ENCODE measurements at regions not wholly inside any gene's neighbourhood (a gene's known extent, or its start where the extent isn't known, plus 50 kb on each side); places are given as distances from the start of the nearest gene placed in this dataset.

DNA sequence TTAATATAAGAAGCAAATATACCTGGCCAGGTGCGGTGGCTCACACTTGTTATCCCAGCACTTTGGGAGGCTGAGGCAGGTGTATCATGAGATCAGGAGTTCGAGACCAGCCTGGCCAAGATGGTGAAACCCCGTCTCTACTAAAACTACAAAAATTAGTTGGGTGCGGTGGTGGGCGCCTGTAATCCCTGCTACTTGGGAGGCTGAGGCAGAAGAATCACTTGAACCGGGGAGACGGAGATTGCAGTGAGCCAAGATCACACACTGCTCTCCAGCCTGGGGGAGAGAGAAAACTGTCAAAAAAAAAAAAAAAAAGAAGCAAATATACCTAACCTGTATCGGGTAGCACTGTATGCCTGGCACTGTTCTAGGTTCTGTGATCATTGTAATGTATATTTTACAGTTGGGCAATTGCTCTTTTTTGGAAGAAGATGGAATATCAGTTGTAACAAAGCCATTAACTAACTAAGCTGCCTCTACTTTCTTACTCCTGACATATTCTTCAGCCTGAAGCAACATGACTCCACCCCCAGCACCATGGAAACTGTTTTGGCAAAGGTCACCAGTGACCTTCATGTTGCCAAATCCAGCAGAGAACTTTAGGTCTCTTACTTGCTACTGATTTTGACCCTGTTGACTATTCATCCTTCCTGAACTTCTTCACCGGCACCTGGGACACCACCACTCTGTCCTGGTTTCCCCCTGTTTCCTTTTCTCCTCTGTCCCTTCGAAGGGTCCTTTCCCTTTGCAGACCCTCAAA lies 203.8 kb downstream of the RPLP1 start:
- no peak for DNase-seq (ENCODE audit: low spot score)

DNA sequence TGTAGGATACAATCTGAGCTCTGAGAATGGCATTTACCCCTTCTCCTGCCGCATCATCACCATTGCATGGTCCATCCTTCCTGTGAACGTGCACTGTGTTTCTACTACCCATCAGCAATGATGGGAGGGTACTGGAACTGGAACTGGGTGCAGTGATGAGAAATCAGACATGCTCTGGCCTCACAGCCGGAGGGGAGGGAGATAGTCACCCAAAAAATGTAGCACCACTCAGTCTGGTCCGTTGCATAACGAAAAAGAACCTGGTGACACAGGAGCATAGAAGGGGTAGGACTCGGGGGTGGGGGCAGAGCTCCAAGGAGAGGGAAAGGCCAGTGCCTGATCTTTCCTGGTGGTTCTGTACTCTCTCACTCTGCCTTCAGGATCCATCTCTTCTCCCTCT lies 205.0 kb downstream of the RPLP1 start:
- DNase-seq (ENCODE audit: low spot score): no peak

DNA sequence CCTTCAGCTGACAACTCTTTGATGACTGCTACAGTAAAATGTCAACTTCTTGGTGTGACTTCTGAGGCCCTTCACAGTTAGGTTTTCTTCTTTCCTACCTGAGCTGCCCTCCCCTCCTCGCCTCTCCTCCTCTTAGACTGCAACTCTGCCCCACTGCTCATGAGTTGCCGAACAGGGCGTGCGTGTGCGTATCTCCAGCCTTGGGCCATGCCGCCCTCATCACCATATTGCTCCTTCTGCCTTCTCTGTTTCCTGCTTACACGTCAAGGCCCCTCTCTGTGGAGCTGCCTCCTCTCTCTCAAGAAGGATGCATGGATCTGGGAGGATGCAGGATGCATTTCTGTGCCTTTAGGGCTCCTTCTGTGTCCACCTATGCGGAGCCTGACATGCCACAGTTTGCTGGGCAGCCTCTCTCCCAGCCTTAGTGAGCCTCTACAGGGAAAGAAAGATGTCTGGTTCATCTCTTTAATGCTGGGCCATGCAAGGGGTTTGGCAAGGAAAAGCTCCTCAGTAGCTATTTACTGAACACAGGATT lies 205.9 kb downstream of the RPLP1 start:
- DNase-seq (ENCODE audit: low spot score): no peak

DNA sequence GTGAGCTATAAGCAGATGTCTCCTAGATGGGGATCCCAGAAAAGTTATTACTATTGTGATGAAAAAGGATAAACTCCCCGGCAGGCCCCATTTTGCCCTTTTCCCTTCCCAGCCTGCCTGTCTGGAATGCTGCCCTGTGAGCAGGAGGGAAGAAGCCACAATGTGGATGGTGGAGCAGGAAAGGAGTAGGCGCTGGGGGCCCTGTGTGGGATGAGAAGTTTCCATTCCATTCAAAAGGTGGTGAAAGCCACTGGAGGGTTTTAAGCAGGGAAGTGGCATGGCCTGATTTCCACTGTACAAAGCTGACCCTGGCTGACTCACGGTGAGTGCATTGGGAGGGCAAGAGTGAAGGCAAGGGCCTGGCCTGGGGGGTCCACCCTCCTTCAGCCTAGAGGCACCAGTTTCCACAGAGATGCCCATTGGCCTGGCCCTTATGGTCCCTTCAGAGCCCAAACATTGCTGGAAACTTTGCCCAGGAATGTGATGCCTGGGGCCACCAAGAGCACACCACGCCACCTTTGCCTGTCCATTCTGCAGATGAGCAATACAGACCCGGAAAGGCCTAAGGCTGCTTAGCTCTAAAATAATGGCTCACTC lies 206.9 kb downstream of the RPLP1 start:
- DNase-seq (ENCODE audit: low spot score): no peak

DNA sequence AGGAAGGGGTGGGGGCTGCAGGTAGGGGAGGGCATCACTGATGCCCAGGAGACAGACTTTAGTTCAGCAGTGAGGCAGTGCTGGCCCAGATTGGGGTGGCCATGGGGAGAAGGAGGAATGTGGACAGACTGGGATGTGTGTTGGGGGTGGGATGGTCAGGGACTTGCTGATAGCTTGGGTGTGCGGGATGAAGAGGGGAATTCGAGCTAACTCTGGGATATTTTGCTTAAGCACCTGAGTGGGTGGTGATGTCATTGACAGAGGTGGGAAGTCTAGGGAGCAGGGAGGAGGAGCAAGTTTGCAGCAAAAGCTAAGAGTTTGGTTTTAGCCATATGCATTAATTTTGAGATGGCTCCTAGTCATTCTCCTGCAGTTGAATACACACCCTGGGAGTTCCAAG lies 207.5 kb downstream of the RPLP1 start:
- no peak for DNase-seq (ENCODE audit: low spot score)

DNA sequence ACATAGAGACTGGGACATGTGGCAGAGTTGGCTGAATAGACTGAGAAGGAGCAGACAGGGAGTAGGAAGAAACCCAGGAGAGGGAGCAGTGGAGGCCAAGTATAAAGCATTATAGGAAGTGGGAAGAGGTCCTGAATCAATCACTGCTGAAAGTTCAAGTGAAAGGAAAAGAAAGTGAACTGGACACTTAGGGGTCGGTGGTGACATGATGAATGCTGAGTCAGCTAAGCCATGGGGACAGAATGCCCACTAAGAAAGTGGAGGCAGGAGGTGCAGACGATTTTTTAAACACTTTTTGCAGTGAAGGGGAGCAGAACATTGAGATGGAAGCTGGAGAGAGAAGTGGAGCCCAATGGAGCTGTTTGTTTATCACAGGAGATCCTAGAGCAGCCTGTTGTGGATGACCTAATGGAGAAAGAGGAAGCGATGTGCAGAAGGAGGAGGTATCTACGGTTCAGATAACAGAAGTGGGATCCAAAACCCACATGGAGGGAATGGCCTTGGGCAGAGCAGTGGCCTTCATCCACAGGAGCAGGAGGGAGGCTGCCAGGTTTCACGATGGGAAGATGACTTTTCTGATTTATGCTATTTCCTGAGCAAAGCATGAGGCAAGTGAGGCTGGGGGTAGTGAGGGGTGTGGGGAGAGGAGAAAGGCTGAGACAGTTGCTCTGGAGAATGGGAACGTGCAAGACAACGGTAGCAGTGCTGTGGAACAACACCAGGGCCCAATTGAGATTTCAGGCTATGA lies 208.2 kb downstream of the RPLP1 start:
- DNase-seq (ENCODE audit: low spot score): no peak

DNA sequence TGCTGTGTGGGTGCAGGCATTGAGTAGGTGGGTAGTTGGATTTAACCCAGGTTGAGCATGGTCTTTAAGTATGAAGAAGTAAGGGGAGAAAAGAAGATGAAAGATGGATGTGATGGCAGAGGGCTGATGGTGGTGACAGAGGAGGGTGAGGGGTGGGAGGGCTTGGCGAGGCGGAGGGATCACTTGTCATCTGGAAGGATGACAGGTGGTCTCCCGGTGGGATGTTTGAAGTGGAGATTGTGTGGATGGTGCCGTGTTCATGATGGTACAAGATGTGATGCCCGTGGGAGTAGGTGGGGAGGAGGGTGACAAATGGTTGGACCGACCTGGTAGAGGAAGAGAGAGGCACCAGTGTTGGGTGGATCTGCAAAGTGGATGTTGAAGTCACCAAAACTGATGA lies 208.8 kb downstream of the RPLP1 start:
- DNase-seq (ENCODE audit: low spot score): no peak

DNA sequence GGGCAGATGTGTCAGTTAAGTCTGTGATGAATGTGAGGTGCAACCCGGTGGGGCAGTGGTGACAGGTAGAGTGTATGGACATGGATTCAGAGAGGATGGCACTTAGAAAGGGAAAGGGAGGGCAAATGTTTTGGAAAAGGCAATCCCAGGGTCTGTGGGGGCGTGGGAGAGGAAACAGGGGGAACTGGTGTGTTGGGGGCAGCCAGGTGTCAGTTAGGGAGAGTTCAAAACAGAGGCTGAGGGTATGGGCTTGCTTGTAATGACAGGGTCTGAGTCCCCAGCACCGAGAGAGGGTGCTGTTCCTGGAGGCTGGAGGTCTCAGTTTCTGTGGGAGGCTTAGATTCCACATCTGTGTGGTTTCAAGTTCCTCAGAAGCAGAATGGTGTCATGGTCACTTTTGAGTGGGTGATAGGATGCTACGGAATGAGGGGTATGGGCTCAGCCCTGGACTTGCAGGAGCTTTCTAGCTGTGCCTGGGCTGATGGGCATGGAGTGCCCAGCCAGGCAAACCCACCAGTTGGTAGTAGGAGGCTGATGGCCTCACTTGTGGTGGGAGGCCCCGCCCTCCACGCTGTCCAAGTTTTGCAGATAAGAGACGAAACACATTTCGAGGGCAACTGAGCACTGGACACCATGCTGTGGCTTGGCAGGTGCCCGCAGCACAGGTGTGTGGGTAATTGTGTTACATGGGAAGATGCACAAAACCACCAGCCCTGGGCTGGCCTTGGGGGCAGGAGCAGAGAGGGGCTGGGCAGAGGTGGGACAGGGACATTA lies 209.4 kb downstream of the RPLP1 start:
- DNase-seq (ENCODE audit: low spot score): no peak

DNA sequence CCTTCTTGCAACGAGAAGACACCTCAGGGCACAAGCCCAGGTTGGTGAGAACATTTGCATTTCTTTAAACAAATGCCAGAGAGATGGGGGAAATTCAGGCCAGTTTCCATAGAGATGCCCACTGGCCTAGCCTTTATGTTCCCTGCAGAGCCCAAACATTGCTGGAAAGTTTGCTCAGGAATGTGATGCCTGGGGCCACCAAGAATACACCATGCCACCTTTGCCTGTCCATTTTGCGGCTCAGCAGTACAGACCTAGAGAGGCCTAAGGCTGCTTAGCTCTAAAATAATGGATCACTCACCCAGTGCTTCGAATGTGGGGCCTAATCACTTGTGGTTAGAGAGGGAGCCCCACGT lies 210.0 kb downstream of the RPLP1 start:
- DNase-seq (ENCODE audit: low spot score): no peak

DNA sequence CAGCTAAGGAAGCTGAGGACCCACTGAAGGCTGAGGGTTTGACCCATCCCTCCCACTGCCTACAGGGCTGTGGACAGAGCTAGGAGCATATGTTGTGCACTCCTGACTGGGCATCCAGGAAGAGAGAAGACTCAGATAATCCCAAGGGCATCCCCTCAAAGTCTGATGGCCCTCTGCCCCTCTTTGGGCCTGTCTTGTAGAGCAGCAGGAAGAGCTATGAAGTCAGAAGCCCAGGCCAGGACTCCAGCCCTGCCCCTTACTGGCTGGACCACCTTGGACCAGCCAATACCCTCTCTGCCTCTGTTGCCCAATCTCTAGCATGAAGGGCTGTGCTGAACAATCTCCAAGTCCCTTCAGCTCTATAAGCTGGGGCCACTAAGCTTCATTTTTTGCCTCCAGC lies 210.8 kb downstream of the RPLP1 start:
- DNase-seq (ENCODE audit: low spot score): no peak

DNA sequence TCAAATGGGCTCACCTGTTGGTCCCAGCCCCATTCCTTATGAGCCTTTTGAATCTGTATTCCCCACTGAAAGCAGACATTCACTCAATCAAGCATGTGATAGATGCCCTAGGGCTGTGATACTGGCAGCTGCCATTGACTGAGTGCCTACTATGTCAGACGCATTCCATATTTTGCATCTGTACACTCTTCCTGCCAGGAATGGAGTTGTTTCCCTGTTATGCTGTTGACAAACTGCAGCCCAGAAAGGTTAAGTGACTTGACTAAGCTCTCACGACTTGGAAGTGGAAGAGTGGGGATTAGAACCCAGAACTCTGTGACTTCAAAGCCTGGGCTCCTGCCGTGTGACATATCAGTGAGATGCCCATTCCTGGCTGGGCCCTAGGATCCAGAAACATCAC lies 211.4 kb downstream of the RPLP1 start:
- no peak for DNase-seq (ENCODE audit: low spot score)

DNA sequence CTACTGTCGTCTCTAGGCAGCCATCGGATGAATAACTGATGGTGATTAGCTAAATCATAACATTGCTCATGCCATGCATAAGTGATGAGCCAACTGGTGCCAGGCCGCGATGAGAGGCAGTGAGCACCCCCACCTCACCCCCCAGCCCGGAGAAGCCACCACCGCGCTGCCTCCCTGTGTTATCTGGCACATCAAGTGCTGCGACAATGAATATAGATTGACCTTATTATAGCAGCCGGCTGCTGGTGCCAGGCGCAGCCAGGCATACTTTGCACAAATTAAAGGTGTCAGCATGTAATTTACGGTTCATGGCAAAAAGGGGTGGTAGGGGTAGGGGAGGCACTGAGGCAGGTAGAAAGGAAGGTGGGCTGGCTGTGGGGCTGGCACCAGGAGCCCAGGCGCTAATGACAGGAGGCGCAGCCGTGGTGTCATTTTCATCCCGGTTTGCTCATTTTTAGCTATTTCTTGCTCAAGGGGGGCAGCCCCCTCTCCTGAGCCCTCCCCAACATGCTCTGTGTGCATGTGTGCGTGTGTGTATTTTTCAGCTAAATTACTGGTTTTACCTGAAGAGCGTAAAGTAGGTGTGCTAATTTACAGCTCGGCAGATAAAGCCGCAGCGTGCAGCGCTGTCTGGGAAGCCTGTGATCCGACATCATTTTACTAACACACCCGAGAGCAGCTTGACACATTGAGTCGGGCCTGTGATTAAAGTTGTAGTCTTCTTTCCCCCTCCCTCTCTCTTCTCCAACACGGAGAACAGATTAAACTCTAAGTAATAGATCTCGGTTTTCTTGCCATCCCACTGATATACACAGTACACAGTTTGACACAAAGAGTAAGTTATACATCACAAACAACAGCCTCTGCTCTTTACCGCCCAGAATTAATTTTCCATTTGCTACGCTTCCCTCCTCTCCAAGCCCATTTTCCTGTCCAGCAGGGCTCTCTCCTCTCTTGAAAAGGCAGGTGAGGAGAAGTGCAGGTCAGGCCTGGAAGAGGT lies 212.3 kb downstream of the RPLP1 start:
- peak; percentile 25 for DNase-seq (ENCODE audit: low spot score)

DNA sequence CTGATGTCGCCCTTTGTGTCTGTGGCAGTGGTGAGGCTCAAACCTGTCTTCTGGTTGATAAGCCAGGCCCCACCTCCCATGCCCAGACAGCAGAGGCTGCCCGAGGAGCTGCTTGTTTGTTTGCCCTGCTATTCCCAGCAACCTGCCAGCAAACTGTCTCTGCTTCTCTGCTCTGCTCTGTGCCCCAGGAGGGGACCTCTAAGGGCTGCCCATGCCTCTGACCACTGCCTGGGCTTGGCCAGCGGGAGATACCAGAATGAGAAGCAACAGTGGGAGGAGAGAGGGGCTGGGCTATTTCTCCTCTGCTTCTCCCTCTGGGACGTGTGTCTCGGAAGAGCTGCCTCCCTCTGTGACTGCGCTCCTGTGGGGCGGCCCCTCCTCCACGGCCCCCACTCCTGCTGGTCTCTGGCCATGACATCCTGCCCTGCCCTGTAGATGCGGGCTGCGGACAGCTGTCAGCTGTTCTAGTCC lies 213.1 kb downstream of the RPLP1 start:
- no peak for DNase-seq (ENCODE audit: low spot score)

DNA sequence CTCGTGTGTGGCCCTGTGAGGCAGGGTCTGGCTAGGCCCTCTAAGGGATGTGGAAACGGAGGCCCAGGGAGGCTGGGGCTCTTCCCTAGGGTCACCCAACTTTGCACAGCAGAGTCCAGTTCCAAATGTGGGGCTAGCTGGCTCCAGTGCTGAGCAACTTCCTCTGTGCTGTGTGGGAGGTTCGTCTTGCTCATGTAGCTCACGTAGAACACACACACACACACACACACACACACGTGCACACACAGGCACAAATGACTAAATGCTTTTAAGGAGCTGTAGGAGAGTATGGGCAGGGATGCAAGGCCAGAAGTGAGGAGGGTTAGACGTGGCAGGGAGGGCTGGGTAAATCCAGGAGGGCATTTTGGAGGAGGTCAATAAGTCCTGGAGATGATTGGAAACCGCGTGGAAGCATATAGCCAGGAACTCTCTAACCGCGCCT lies 213.8 kb downstream of the RPLP1 start:
- no peak for DNase-seq (ENCODE audit: low spot score)

DNA sequence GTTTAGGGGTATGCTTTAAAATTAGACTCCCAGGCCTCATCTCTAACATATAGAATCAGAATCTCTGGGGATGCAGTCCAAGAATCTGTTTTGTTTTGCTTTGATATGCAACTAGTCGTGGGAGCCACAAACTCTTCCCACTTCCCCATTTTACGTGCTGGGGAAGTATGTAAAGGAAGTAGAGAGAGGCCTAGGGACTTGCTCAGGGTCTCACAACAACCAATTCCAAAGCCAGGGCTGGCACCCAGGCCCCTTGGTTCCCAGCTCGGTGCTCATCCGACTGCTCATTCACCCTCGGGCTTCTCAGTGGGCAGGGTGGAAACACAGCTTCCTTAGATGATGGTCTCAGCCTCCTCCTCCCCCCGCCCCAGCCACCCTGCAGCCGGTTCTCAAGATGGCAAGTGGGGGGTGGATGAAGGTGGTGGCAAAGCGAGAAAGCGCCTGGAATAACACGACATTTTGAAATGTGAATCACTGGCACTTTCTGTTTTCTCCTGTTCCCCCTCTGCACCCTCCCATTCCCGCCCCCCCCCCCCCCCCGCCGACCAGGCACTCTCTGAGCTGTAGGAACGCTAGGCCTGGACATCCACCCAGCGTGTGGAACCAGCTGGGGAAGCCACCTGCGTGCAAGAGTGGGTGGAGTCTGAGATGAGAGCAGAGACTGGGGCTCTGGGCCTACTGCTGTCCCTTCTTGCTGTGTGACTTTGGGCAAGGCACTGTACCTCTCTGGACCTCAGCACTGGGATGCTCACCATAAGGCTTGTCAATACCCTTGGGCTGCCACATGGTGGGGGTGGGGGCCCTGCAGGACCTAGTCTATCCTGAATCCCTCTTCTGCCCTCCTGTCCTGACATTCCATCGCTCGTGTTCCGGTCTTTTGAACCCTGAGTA lies 214.5 kb downstream of the RPLP1 start:
- no peak for DNase-seq (ENCODE audit: low spot score)

DNA sequence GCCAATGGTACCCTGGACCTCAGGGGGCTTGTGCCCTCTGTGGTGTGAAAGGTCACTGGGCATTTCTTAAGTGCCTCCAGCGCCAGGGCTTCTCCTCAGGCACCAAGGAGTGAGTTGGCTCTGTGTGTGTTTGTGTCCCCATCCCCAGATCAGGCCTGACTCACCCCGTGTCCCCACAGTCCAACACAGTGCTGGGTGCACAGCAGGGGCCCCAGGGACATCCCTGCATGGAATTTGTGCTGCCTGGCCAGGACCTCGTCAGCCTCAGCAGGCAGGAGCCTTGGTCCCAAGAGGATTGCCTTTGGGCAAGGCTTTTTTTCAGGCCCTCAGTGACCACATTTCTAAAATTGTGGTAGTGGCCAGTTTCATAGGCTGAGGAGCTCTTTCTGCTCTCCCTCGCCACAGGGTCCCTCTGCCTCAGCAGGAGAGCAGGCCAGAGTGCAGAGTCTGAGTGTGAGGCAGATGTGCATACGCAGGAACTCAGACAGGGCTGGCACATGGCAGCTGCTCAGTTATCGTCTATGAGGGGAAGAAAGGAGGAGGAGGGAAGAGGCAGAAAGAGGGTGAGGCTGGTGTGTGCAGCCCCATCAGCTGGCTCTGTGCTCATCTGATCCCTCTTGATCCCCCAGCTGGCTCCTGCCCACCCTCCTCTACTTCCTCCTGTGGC lies 215.6 kb downstream of the RPLP1 start:
- no peak for DNase-seq (ENCODE audit: low spot score)

DNA sequence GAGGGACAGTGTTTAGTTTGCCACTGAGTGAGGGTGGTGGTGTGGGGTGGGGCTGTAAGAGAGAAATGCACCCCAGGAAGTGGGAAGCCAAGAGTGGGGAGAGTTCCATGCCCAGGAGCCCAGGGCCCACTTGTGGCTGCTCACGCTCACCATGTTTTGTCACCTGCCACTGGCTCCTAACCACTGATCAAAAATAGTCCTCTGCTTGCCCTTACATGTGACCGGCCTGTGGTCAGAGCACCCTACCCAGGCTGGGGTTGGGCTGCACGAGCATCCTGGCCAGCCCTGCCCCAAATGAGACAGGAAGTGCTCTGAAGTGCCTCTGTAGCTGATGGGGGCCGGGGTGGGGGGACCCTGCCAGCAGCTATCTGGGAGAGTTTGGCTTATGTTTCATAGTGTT lies 216.3 kb downstream of the RPLP1 start:
- DNase-seq (ENCODE audit: low spot score): no peak

DNA sequence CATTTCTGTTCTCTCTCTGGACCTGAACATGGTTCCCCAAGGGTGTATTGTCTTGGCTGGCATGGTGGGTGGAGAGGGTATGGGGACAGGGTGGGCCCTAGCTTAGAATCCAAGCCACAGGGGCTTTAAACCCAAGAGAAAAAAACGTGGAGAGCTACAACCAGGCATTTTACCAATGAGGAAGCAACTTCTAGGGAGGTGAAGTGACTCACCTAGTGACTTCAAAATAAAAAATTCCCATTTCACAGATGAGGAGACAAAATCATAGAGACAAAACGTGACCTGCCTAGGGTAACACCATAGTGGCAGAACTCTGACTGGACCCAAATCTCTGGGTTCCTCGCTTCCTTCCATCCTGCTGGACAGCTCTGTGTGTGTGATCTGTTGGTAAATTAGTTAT lies 216.8 kb downstream of the RPLP1 start:
- no peak for DNase-seq (ENCODE audit: low spot score)

DNA sequence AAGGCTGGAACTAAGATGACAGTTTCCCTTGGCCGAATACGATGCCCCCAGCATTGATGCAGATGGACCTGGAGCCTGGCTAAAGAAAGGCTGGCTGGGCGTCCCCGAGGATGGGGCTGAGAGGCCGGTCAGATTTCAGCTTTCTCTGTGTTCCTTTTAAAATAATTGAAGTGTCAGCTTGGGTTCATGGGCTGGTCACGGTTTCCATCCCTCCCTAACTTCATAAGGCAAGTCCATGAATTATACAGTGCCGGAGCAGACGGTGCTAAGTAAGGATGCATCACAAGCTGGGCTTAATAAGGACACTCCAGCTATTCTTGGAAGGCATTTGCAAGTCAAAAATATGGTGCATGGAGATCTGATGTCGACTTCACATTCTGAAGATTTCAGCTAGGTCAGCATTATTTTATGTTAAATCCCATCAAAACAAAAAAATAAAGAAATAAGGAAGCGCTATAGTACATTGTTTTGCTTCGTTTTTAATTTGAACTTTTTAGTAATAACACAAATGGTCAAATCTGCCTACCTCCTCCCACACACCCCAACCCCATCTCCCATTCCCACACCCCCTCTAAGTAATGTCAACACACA lies 220.8 kb downstream of the RPLP1 start:
- no peak for DNase-seq (ENCODE audit: low spot score)

All from cerebellar cortex (tissue), 1 donor.